Effector memory CD4-positive, alpha-beta T cell (primary cell): ENCODE measurements at regions not wholly inside any gene's neighbourhood (a gene's known extent, or its start where the extent isn't known, plus 50 kb on each side); places are given as distances from the start of the nearest gene placed in this dataset.

ENCODE experiments used
- DNase-seq, 3 donors: peaks; one replicate each; pipeline ENCODE4 v3.0.0-alpha.2; 2020
- H3K27ac ChIP-seq: 2 replicates; pipeline ENCODE4 v1.7.0; 2013; ENCODE audit warnings: mild to moderate bottlenecking, low read length, moderate library complexity; ENCODE audit not compliant: insufficient read depth, poor library complexity, severe bottlenecking
- H3K27me3 ChIP-seq: replicated peaks from 2 replicates; pipeline ENCODE4 v1.7.0; 2013; ENCODE audit warnings: mild to moderate bottlenecking, low read length; ENCODE audit not compliant: insufficient read depth, control insufficient read depth, poor library complexity, severe bottlenecking
- H3K36me3 ChIP-seq: 2 replicates; pipeline ENCODE4 v1.7.0; 2013; ENCODE audit warnings: mild to moderate bottlenecking, low read length, moderate library complexity; ENCODE audit not compliant: control insufficient read depth, insufficient read depth
- H3K4me1 ChIP-seq: 2 replicates; pipeline ENCODE4 v1.7.0; 2013; ENCODE audit warnings: low read length, mild to moderate bottlenecking; ENCODE audit not compliant: control insufficient read depth, insufficient read depth, poor library complexity, severe bottlenecking
- H3K4me3 ChIP-seq: 2 replicates; pipeline ENCODE4 v1.7.0; 2013; ENCODE audit warnings: low read length, low read depth, mild to moderate bottlenecking; ENCODE audit not compliant: insufficient read depth, poor library complexity, severe bottlenecking
- H3K9me3 ChIP-seq: 2 replicates; pipeline ENCODE4 v1.7.0; 2013; ENCODE audit warnings: mild to moderate bottlenecking, low read length, moderate library complexity; ENCODE audit not compliant: control insufficient read depth

DNA sequence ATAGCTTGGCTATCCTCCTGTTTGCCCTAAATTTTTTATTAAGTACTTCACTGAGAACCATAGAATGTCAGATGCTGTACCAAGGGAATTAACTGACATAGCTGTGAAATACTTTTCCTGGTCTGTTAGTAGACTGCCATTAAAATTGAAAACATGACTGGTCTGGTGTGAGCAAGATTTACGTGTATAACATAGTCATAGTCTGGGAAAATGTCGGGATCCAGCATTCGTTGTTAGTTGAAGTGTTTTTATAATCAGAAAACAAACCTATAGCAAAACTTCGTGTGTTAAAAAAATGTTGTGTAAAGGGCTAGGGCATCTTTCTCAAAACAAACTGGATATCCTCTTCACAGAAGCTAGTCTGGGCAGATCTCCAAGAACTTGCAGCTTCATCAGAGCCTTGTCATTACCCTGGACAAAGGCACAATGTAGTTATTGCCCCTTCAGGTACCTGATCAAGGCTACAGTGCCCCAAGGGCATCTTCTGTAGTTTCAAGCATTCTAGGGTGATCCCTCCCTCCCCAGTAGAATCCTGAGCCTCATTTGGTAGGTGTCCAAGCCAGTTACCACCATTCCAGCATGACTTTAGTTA, 454.2 kb upstream of the SGCD start:
- no peaks in the 10 kb centered on the region for H3K36me3 ChIP-seq
- no peaks in the 10 kb centered on the region for H3K9me3 ChIP-seq
- H3K4me1 ChIP-seq, result no peaks in the 10 kb centered on the region
- no peak overlapping the region for H3K27ac ChIP-seq
- H3K27me3 ChIP-seq, result no peaks in the 10 kb centered on the region
- no peak for DNase-seq
- no peak overlapping the region for H3K4me3 ChIP-seq

DNA sequence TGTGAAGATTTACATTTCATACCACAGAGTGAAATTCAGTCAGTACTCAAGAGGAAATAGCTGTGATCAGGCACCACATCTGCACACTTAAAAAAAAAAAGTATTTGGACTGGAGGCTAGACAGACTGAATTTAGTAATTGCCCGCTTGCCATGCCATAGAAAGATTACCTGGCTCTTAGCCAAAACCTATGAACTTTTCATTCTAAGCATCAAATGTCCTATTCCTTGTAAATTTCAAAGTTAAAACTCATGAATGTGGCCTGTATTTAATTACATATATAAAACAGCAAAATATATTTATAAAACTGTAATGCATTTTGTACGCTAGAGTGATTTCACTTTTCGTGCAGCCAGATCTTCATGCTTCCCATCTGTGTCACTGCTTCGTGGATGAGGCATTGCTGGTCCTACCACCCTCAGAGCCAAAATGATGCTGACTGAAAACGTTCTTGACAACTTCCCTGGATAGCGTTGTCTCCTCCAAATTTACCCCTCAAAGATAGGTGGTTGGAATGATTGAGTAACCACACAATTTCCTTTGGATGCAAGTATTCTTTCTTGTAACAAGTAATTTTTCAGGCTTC, 447.9 kb upstream of the SGCD start:
- DNase-seq, result no peak
- Histone ChIP-seq H3K4me3 (no peak overlapping the region), H3K27ac (no peak overlapping the region), H3K36me3 (no peaks in the 10 kb centered on the region), H3K4me1 (no peaks in the 10 kb centered on the region), H3K27me3 (no peaks in the 10 kb centered on the region), H3K9me3 (no peaks in the 10 kb centered on the region)

DNA sequence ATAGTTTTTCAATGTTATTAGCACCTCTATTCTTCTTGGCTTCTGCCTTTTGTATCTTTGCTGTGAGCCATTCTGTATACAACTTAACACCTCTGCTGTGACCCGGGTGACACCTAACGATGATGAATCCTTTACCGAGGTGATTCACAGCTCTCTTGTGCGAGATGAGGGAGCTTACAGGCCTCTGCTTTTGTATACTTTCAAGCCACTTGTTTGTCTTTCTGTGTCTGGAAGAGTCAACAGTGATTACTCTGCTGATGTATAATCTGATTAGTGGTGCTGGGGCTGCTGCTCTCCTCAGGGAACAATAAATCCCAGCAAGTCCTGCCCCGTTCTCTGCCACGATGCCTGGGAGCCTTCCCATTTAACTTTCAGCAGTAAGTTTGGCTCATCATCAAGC, 442.9 kb upstream of the SGCD start:
- Histone ChIP-seq H3K4me1 (no peaks in the 10 kb centered on the region), H3K9me3 (no peaks in the 10 kb centered on the region), H3K27ac (no peak overlapping the region), H3K27me3 (peaks cover 4% of the 10 kb centered on the region), H3K36me3 (no peaks in the 10 kb centered on the region), H3K4me3 (no peak overlapping the region)
- DNase-seq, result no peak

DNA sequence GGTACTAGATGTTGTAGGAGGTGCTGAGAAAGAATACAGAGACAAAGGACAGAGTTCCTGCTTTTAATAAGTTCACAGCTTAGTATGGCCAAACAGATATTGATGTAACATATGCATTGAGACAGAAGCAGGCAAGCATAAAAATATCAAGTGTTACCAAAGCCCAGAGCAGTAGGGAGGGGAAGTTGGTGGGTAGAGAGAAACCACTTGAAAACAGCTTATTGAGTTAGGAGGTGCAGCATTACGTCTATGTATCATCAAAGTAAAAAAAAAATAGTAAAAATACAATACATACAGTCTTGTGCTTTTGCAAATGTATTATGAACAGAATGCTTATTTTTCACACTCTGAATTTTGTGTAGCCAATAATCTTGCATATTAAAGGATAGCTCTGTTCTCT, 441.8 kb upstream of the SGCD start:
- Histone ChIP-seq H3K27ac (no peak overlapping the region), H3K36me3 (no peaks in the 10 kb centered on the region), H3K9me3 (no peaks in the 10 kb centered on the region), H3K4me1 (no peaks in the 10 kb centered on the region), H3K27me3 (peaks cover 4% of the 10 kb centered on the region), H3K4me3 (no peak overlapping the region)
- DNase-seq, result no peak

DNA sequence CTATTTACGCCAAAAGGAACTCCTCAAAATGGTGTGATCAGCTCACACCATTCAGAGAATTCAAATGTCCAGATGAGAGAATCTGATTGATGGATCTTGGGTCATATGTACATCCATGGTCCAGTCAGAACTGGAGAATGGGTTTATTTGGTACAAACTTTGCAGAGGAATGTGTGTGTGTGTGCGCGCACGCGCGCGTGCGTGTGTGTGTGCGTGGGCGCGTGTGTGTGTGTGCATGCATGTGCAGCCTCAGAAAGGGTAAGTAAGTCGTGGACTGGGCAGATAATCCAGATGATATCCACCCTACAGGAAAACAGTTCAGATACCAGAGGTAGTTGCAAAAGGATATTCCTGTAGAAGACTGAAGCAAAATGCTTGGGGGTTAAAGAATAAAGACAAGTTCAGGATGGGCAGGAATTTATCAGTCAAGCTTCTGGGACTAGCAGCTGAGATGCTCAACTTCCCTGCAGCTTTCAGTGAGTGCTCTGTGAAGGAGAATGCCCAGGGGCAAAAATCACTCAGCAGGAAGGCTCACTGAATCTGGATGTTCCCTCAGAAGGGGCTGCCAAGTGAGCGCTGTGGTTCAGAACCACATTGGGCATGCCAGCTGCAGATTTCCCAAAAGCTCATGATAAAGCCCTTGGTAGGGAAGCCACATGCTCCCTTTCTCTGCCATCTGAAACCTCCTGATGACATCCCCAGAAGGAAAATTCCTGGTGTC, 440.5 kb upstream of the SGCD start:
- Histone ChIP-seq H3K27me3 (peaks cover 4% of the 10 kb centered on the region), H3K4me3 (no peak overlapping the region), H3K9me3 (no peaks in the 10 kb centered on the region), H3K4me1 (no peaks in the 10 kb centered on the region), H3K36me3 (no peaks in the 10 kb centered on the region), H3K27ac (no peak overlapping the region)
- DNase-seq, result no peak

DNA sequence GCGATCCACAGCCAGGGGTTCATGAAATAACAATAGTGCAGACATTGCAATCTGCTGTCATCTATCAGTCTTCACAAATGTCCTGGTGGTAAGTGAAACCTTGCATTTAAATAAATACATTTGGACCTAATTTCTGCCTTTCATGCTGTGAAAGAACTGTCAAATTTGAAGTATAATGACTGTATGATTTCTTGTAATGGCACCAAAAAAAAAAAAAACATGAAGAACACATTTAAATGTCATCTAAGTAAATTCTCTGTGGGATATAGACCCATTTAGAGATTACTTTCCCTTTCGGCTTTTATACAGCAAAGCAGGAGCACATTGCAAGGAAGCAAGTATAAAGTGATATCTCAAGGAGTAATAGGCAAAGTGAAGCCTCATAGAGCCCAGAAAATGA, 431.5 kb upstream of the SGCD start:
- DNase-seq, result no peak
- Histone ChIP-seq H3K27me3 (no peaks in the 10 kb centered on the region), H3K4me3 (no peak overlapping the region), H3K27ac (no peak overlapping the region), H3K9me3 (no peaks in the 10 kb centered on the region), H3K4me1 (no peaks in the 10 kb centered on the region), H3K36me3 (no peaks in the 10 kb centered on the region)

DNA sequence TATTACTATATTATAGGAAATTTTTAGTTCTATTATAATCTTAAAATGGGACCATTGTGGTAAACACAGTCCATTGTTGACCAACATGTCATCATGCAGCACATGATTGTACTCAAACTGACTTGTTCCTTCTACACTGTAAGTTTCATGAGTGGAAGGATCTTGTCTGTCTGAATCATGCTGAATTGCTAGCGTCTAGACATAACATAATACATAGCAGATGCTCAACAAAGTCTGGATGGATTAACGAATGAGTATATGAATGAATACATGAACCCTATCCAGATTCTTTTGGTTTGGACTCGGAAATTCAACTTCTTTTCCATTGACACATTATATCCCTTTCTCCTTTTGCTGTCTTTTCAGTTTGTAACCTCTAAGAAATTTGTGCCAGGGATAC, 429.2 kb upstream of the SGCD start:
- no peak for DNase-seq
- Histone ChIP-seq H3K27me3 (no peaks in the 10 kb centered on the region), H3K4me3 (no peak overlapping the region), H3K4me1 (no peaks in the 10 kb centered on the region), H3K9me3 (no peaks in the 10 kb centered on the region), H3K36me3 (no peaks in the 10 kb centered on the region), H3K27ac (no peak overlapping the region)

DNA sequence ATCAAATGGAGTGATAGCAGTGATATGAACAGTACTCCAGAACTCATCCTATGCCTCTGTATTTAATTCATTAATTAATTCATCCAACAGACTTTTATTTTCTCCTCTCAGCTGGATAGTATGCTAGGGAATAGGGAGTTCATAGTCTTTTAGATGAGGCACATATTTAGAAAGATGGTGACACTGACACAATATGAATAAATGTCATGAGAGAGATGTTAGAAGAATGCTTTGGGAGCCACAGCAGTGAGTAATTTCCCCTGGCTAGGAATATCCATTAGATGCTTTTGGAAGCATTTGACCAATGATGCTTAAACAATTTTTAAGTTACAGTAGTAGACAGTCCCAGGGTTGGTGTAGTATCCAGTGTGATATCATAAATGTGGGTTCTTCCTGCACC, 428.7 kb upstream of the SGCD start:
- Histone ChIP-seq H3K4me3 (no peak overlapping the region), H3K27ac (no peak overlapping the region)
- DNase-seq, result no peak

DNA sequence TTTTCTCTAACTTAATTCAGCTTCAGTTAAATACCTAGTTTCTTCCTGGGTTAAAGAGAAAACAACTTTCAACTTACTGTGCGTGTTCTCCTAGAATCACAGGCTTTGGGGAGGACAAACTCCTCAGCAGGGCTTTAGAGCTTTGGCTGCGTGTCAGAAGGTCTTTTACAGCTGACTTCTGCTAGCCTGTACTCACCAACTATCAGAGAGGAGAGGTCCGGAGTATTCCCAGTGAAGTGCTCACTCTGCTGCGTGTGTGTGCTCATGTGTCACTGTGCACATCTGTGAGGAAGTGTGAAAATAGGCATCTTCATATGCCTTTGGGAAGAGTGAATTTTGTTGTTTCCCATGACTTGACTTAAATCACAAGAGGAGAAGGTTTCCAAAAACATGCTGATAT, 423.2 kb upstream of the SGCD start:
- Histone ChIP-seq H3K9me3 (no peaks in the 10 kb centered on the region), H3K36me3 (no peaks in the 10 kb centered on the region), H3K27ac (no peak overlapping the region), H3K4me1 (no peaks in the 10 kb centered on the region), H3K4me3 (no peak overlapping the region), H3K27me3 (no peaks in the 10 kb centered on the region)
- DNase-seq, result no peak

More for the DNA sequence above, 428.7 kb upstream of the SGCD start:
- H3K4me1 ChIP-seq, result no peaks in the 10 kb centered on the region
- no peaks in the 10 kb centered on the region for H3K9me3 ChIP-seq
- no peaks in the 10 kb centered on the region for H3K36me3 ChIP-seq
- H3K27me3 ChIP-seq, result no peaks in the 10 kb centered on the region

DNA sequence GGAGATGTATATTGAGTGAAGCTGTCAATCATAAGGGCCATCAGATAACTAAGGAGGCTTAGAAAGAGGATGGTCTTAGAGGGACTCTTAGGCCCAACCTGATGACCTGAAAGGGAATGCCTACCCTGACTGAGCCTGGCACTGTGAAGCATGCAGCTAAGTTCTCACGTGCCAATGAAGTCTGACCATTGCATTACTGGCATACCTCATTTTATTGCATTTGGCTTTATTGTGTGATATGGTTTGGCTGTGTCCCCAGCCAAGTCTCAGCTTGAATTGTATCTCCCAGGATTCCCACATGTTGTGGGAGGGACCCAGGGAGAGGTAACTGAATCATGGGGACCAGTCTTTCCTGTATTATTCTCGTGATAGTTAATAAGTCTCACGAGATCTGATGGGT, 421.6 kb upstream of the SGCD start:
- Histone ChIP-seq H3K27me3 (no peaks in the 10 kb centered on the region), H3K36me3 (no peaks in the 10 kb centered on the region), H3K9me3 (no peaks in the 10 kb centered on the region), H3K27ac (no peak overlapping the region), H3K4me3 (no peak overlapping the region), H3K4me1 (no peaks in the 10 kb centered on the region)
- no peak for DNase-seq
